Dedifferentiated amniotic fluid mesenchymal stem cell (primary cell): ENCODE measurements at regions not wholly inside any gene's neighbourhood (a gene's known extent, or its start where the extent isn't known, plus 50 kb on each side); places are given as distances from the start of the nearest gene placed in this dataset.
"Not testable (repeated sequence)": the region's sequence is repeated elsewhere in the genome, so short reads cannot be mapped to it uniquely, and the experiment has no call there.

Experiments
- DNase-seq: peaks from one replicate; pipeline ENCODE4 v3.0.0-alpha.2; 2016; ENCODE audit errors: extremely low spot score

DNA sequence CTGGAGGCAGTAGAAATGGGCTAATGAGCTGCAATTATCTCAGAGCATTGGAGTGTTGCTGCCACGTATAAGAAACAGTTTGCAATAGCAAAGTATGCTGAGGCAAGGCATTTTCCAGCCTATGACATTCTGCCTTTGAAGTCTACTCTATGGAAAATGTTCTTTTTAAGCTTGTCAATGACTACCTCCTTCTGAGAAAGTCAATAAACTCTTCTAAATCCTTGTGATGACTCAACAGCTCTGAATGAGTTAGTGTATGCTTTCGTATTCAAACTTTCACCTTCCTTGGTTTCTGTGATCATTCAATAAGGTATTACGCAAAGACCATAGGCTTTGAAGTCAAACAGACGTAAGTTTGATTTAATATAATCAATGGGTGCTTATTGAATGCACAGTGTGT lies 111.2 kb downstream of the CAPZA3 start:
- DNase-seq = no peak

DNA sequence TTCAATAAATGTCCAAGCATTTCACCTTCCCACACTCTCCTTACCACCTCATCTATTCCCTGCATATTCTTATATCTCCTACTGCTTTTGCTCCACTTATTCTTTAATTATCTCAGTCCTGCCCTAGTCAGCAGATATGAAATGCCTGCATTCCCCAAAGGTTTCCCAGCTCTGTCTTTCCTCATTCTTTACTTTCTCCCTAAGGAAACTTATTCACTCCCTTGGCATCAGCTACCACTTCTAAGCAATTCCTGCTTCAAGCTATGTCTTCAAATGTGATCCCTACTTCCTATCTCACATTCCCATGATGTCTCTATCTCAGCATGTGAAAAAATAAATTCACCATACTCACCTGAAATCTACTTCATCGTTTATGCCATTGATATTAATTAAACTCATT lies 111.8 kb downstream of the CAPZA3 start:
- no peak for DNase-seq

DNA sequence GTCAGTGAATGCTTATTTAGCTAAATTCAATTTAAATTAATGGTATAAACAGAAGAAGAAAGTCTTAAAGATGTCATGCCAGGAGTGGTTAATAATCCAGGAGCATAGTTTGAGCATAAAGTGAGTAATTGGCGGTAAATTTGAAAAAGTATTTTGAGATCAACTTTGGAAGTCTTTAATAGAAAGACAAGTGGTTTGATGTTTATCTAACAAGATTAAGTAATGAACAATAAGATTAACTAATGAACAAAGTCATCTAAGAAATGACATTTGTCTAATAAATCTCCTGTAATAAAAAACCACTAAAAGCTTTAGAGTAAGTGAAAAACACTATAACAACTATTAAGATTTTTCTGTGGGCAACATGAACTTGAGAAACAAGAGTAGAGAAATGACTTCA lies 112.8 kb downstream of the CAPZA3 start:
- DNase-seq = no peak

DNA sequence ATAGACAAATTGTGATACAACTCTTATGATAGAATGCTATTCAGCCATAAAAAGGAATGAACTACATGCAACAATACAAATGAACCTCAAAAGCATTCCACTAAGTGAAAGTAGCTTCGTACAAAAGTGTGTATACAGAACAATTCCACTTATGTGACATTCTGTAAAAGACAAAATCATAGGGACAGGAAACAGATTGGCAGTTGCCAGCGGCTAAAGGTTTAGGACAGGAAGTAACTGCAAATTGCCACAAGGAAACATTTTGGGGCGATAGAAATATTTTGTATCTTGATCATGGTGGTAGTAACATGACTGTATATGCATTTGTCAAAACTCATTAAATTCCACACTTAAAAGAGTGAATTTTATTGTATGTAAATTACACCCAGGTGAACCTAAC lies 113.4 kb downstream of the CAPZA3 start:
- no peak for DNase-seq

DNA sequence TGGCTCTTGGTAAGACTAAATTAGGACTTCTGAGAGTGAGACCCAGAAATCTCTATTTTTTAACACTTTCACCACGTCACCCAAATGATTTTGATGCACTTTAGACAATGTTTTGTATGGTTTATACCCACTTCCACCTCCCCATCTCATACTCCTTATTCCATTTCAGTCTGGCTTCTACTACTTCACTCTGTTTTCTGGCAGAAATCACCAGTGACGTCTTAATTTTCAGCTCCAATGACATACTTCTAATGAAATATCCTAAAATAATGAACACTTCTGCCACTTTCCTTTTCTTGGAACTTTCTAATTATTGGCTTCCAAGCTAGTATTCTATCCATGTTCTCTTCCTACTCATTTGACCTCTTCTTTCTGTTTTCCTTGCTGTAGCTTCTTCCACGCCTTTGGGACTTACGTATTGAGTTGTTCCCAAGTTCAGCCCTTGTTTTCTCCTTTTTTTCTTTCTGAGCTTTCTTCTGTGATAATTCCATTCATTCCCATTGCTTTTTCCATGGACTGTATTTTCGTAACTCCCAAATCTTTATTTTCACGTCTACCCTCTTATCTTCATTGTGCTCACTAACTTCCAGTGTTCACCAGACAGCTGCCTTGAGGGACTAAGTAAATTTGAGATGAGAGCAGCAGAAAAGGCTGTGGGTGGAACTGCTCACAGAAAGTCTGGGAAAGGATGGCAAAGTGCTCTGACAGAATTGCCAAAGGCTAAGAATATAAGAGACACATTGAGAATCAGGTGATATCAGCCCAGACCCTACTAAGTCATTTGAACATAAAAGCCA lies 115.8 kb downstream of the CAPZA3 start:
- DNase-seq = no peak

DNA sequence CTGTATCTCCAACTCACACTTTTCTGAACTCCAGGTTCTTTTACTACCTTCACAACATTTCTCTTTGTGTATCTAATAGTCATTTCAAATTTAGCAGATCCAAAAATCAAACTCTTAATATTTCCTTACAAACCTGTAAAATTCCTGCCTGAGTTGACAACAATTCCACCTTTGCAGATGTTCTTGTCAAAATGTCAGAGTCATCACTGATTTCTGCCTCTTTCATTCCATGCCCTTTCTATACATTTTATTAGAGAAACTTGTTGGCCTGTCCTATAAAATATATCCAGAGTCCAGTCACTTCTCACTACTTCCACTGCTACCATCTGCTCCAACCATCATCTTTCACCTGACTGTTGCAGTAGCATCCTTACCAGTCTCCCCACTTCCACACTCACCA lies 119.7 kb downstream of the CAPZA3 start:
- no peak for DNase-seq

DNA sequence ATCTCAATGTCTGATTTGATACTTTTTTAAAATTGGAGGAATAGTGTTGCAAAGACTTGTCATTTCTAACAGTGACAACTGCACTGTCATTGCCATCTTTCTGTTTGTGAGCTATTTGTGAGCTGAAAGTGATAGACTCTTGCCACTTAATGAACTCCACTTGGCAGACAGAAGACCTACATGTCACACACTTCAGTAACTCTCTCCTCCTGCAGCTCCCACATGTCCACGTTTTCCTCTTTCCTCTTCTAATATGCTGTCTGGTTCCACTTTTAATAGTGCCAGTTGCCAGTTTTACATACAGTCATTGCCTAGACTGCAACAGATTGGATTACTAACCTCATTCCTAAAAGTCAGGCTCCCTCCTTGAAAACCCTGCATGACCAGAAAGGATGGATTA lies 121.5 kb downstream of the CAPZA3 start:
- DNase-seq = no peak

DNA sequence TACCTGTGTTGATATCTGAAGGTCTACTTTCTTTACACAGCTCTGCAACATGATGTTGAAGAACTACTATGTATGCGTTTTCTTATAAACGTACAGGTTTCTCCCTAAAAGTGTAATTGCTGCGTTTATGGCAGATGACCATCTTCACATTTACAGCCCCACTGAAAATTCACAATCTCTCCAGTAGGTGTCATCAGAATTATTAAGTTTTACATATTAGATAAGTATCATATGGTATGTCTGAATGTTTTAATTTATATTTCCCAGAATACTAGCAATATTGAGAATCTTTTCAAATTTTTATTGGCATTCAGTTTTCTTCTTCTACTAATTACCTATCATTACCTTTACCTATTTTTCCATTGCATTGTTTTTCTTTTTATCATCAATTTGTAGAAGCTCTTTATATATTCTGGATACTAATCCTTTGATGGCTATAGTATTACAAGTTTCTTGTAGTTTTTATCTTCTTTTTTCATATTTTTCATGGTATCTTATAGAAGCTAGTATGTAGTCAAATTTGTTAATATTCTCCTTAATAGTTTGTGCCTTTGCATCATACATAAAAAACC lies 123.5 kb downstream of the CAPZA3 start:
- DNase-seq = no peak

DNA sequence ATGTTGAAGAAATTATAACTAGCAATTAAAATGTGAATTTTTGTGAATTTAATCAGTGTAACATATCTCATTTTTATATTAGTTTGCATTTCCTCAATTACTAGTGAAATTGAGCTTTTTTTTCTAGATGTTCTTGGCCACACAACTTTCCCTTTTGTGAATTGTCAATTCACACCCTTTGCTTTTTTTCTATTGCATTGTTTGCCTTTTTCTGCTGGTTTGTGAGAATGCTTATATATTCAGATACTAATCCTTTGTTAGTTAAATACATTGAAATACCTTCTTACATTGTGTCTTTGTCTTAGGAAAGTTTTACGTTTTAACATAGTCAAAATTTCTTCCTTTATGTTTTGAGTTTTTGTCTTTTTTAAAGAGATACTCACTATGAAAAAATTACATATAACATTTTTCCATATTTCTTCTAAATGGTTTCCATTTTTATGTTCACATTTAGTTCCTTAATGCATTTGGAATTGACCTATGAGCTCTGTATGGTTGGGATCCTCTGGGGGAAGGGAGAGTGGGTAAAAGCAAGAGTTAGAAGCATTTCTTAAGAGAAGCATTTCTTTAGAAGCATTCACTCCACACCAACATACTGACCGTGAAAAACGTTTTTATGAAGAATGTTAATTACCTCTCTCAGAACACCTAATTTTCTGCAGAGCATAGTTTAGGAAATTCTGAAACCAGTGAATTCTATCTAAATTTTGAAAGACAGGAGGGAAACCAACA lies 126.0 kb downstream of the CAPZA3 start:
- DNase-seq = no peak

DNA sequence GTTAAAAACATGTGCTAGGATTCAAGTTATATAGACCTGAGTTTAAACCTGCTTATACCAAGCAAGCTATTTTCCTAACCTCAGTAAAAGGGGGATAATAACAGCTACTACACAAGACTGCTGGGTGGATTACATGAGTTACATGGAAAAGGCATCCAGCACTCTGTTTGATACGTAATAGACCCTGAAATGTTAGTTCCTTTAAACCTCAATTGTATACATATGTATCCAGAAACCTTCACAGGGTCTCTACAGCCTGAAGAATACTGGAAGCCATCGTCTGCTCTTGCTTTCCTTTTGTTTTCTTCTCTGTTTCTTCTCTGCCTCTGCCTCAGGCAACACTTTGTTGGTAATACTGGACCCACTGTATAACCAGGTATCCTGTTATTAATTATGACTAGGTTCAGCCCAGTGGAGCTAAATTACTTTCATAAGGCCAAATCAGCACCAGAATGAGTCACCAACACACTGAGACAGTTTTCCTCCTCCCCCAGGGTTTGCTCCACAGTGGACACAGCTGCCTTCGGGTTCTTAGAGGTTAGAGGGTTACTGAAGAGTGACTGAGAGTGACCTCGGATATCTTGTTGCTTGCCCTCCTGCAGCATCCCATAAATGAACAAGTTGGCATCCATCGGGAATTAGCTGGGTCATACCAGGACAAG lies 127.1 kb downstream of the CAPZA3 start:
- peak; percentile 55 for DNase-seq

DNA sequence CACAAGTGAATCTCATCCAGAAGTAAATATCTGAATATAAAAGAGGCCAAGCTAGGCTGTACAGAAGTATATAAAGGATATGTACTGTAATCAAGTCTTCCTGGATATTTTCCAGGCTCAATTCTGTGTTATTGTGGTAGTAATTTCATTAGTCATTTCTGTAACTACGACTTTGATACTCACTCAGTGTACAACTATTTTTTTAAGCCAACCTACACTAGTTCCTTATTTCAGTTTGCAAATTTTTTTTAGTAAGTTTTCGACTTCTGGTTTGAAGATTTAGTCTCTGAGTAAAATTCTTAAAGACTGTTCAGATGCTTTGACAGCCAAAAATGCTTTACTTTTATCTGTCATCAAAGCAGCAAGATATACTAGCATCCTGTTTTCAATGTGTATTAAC lies 130.8 kb downstream of the CAPZA3 start:
- DNase-seq = no peak

DNA sequence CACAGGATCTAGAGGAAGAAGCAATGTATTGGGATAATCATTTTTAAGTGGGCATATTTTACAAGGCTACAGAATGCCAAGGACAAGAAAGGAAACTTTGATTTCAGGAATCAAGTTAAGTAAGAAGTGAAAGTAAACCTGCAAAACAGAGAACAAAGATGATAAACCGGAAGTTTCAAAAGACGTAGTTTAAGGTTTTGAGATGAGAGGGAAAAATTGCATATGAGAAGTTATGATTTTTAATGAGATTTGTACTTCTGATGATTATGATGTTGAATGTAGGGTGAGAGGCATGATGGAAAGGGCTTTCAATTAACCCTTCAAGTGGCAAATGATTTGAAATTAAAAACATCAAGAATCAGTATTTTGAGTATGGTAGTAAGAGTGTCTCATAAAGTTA lies 134.9 kb downstream of the CAPZA3 start:
- DNase-seq = no peak

DNA sequence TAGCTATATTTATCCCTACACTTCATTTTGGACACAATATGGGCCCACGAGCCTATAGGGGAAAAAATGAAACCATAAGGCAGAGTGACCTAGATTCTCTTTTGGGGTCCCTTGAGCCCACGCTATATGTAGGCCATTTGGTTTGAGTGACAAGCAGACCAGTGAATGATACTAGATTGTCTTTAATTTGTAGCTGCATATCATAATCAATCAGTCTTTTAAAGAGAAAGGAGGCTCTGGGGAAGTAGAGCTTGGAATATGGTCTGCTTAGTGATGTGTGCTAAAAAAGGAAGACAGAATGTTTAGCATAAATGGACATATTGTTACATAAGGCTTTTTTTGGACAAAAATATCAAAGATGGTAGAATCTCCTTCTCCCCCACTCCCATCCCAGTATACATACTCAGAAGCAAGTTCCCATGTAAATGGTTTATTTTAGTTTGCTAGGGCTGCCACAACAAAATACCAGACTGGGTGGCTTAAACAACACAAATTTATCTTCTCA lies 140.8 kb downstream of the CAPZA3 start:
- no peak for DNase-seq

DNA sequence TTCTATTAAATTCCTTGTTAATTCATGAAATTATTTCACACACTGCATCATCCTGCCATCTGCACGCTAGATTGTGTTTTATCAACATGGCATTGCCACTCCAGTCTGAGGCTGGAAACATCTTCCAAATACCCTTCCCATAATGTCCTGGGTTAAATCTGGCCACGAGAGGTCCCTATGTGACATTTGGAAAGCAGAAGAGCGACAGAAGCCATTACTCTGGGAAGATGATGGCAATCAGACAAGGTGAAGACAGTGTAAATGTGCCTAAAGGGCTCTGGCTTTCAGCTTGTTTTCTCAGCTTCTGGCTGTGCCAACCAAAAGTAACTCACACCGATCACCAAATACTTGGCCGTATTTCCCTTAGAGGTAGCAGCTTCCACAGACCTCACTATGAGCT lies 144.8 kb downstream of the CAPZA3 start:
- DNase-seq = no peak

DNA sequence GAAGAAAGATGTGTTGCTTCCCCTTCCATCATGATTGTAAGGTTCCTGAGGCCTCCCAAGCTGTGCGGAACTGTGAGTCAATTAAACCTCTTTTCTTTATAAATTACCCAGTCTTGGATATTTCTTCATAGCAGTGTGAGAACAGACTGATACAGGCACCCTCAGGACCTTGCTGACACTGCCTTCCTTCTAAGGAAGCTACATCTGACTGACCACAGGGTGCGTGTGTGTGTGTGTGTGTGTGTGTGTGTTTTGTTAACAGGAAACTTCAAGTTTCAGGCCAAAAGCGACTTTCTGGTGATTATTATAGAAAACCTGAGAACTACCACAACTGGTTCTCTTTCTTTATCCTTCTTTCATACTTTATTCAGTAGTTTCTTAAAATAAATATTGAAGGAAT lies 149.0 kb downstream of the CAPZA3 start:
- no peak for DNase-seq

DNA sequence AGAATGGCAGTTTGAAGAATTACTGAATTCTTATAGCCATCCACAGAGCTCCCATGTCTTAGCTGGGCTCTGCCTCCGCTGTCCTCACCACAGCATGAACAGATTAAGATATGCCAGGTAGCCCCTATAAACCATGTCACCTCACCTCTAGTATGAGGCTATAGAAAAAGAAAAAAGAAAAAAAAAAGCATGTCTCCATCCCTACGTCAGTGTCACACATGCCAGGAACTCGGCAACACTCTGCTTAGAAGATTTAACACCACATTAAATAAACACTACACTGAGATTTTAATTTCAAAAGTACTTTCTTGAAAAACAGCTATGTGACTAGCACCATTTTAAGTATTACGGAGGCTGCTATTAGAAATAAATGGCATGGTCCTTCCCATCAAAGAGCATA lies 149.4 kb downstream of the CAPZA3 start:
- no peak for DNase-seq

DNA sequence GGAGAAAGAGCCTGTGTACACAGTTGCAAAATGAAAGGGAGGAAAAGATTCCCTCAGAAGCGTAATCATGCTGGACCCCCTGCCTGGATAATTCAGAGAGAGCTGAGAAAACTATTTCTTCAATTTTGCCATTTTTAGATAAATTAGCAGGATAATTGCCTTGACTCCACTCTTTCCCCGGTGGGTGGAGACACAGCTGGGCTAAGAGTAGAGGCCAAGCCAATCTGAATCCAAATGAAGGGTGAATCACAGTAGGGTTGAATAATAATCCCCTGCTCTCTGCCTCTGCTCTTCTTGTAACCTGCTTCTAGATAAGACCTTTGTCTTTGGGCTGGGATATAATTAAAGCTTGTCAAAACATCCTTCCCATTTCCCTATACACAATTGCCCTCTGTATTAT lies 150.1 kb downstream of the CAPZA3 start:
- DNase-seq = no peak

DNA sequence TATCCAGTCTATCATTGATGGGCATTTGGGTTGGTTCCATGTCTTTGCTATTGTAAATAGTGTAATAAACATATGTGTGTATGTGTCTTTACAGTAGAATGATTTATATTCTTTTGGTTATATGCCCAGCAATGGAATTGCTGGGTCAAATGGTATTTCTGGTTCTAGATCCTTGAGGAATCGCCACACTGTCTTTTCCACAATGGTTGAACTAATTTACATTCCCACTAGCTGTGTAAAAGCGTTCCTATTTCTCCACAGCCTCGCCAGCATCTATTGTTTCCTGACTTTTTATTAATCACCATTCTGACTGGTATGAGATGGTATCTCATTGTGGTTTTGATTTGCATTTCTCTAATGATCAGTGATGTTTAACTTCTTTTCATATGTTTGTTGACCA lies 152.7 kb downstream of the CAPZA3 start:
- DNase-seq = not testable (repeated sequence)

DNA sequence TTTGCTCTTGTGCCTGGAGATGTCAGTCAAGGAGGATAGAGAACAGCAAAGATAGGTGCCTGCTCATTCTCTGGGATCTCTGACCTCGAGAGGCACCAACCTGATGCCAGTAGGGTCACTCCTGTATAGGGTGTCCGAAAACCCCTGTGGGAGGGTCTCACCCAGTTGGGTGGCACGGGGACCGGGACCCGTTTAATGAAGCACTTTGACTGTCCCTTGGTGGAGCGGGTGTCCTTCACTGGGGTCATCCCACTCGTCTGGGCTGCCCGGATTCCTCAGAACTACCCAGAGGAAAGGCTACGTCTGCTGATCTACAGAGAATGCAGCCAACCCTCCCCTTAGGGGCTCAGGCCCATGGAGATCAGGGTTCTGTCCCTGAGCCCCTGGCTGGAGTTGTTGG lies 157.6 kb downstream of the CAPZA3 start:
- no peak for DNase-seq

DNA sequence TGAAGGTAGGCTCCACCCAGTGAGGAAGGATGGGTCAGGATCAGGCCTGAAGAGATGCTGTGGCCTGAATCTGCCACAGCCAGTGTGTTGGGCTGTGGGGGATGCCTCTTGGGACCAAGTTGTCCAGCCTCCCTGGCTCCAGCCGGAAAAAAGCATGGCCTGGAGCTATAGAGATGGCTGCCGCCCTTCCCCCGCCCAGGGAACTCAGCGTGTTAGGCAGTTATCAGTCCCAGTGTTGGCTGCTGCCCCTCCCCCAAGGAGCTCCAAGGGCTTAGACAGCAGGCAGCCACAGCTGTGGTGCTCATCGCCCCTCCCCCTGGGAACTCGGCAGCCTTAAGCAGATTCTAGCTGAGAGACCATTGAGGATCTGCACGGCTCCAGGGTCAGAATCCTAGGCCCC lies 158.0 kb downstream of the CAPZA3 start:
- no peak for DNase-seq

DNA sequence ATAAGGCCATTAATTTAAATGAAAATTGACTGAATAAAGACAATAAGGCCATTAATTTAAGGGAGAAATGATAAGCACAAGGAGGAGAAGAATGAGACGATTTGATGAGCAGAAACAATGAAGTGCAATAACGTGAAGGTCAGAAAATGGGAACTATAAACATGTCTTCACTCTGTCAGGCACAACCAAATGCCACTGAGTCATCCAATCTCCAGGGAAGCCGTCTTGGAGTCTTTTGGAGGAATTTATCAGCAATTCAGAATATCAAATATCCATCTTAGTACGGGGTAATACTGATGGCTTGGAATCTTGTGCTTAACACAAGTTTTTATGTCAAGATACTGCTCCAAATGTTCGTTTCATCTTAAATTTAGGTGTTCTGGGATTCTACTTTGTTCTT lies 159.9 kb downstream of the CAPZA3 start:
- DNase-seq = no peak

DNA sequence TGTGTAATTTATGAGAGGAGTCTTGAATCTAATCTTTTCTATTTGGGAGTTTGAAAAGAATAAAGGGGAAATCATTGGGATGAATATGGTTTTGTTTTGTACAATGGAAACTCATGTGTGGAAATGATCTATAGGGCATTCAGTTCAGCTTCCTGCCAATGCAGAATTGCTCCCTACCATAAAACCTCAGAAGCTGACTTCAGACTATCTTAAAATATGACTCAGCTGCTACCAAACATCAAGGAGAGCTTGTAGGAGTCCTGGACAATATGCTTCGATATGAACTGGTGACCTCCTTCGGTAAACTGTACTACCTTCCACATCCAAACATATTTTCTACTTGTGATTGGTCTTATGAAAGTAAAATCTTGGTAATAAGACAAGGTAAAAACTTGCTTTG lies 160.6 kb downstream of the CAPZA3 start:
- no peak for DNase-seq
